SK-N-SH treated with all-trans-retinoic acid at 6 μM for 48 hours (cell line): ENCODE measurements at regions not wholly inside any gene's neighbourhood (a gene's known extent, or its start where the extent isn't known, plus 50 kb on each side); places are given as distances from the start of the nearest gene placed in this dataset.

ENCODE experiments used
- ATAC-seq: fragments of 200-7000 bp; cut with Tn5 transposase; 3 replicates; pipeline ENCODE4 v1.9.1; 2020; ENCODE audit warnings: mild to moderate bottlenecking, moderate library complexity
- ARNTL ChIP-seq: fragments of 450-650 bp; formaldehyde crosslinking; IDR thresholded peaks from 2 replicates; pipeline ENCODE4 v1.5.0; 2020; ENCODE audit warnings: low read depth, mild to moderate bottlenecking, moderate library complexity, borderline replicate concordance
- BACH2 ChIP-seq: fragments of 250-450 bp; sonication (Bioruptor Pico); IDR thresholded peaks from 2 replicates; pipeline ENCODE4 v1.9.0; 2021; ENCODE audit warnings: mild to moderate bottlenecking, borderline replicate concordance
- CREB5 ChIP-seq: fragments of 250-450 bp; sonication (Bioruptor Pico); IDR thresholded peaks from 2 replicates; pipeline ENCODE4 v1.5.1; 2020; ENCODE audit warnings: low read depth, mild to moderate bottlenecking, moderate library complexity
- CSDC2 ChIP-seq: fragments of 250-450 bp; sonication (Bioruptor Pico); IDR thresholded peaks from 2 replicates; pipeline ENCODE4 v1.5.0; 2020; ENCODE audit warnings: mild to moderate bottlenecking, moderate library complexity
- ESRRG ChIP-seq: fragments of 250-450 bp; sonication (Bioruptor Pico); IDR thresholded peaks from 2 replicates; pipeline ENCODE4 v1.6.1; 2021; ENCODE audit warnings: mild to moderate bottlenecking
- OSR1 ChIP-seq: fragments of 250-450 bp; sonication (Bioruptor Pico); IDR thresholded peaks from 2 replicates; pipeline ENCODE4 v1.8.0; 2022; ENCODE audit warnings: moderate library complexity, mild to moderate bottlenecking, inconsistent platforms
- POU6F1 ChIP-seq: fragments of 250-450 bp; sonication (Bioruptor Pico); IDR thresholded peaks from 2 replicates; pipeline ENCODE4 v1.8.0; 2021; ENCODE audit warnings: low read depth, mild to moderate bottlenecking, moderate library complexity, borderline replicate concordance
- PPARA ChIP-seq: fragments of 250-450 bp; sonication (Bioruptor Pico); IDR thresholded peaks from 2 replicates; pipeline ENCODE4 v1.5.0; 2020; ENCODE audit warnings: mild to moderate bottlenecking, borderline replicate concordance
- SNAI2 ChIP-seq: fragments of 250-450 bp; sonication (Bioruptor Pico); IDR thresholded peaks from 2 replicates; pipeline ENCODE4 v1.5.0; 2020; ENCODE audit warnings: mild to moderate bottlenecking, moderate library complexity
- TCF4 ChIP-seq: fragments of 250-450 bp; sonication (Bioruptor Pico); IDR thresholded peaks from 2 replicates; pipeline ENCODE4 v1.8.0; 2021; ENCODE audit warnings: mild to moderate bottlenecking, moderate library complexity, borderline replicate concordance
- TOX ChIP-seq: fragments of 250-450 bp; sonication (Bioruptor Pico); IDR thresholded peaks from 2 replicates; pipeline ENCODE4 v1.8.0; 2021; ENCODE audit warnings: mild to moderate bottlenecking, moderate library complexity, borderline replicate concordance
- ZC3H10 ChIP-seq: fragments of 250-450 bp; sonication (Bioruptor Pico); IDR thresholded peaks from 2 replicates; pipeline ENCODE4 v1.5.1; 2021; ENCODE audit warnings: mild to moderate bottlenecking, moderate library complexity
- ZFP3 ChIP-seq: fragments of 250-450 bp; sonication (Bioruptor Pico); IDR thresholded peaks from 2 replicates; pipeline ENCODE4 v1.5.0; 2020; ENCODE audit warnings: mild to moderate bottlenecking, moderate library complexity
- ZNF565 ChIP-seq: fragments of 450-650 bp; formaldehyde crosslinking; conservative IDR thresholded peaks from 2 replicates; pipeline ENCODE4 v1.5.0; 2020; ENCODE audit warnings: low read depth, mild to moderate bottlenecking, moderate library complexity
- ZNF70 ChIP-seq: fragments of 450-650 bp; formaldehyde crosslinking; IDR thresholded peaks from 2 replicates; pipeline ENCODE4 v1.5.0; 2020; ENCODE audit warnings: mild to moderate bottlenecking, moderate library complexity
- ZNF8 ChIP-seq: fragments of 450-650 bp; formaldehyde crosslinking; IDR thresholded peaks from 2 replicates; pipeline ENCODE4 v1.5.0; 2020; ENCODE audit warnings: mild to moderate bottlenecking, moderate library complexity
- TF ChIP-seq, protein P1 (sequence below): fragments of 250-450 bp; sonication (Bioruptor Pico); IDR thresholded peaks from 2 replicates; pipeline ENCODE4 v1.5.1; 2021; ENCODE audit warnings: mild to moderate bottlenecking, moderate library complexity
- TF ChIP-seq, protein P2 (sequence below): fragments of 250-450 bp; sonication (Bioruptor Pico); IDR thresholded peaks from 2 replicates; pipeline ENCODE4 v1.5.0; 2020; ENCODE audit warnings: mild to moderate bottlenecking, moderate library complexity

DNA sequence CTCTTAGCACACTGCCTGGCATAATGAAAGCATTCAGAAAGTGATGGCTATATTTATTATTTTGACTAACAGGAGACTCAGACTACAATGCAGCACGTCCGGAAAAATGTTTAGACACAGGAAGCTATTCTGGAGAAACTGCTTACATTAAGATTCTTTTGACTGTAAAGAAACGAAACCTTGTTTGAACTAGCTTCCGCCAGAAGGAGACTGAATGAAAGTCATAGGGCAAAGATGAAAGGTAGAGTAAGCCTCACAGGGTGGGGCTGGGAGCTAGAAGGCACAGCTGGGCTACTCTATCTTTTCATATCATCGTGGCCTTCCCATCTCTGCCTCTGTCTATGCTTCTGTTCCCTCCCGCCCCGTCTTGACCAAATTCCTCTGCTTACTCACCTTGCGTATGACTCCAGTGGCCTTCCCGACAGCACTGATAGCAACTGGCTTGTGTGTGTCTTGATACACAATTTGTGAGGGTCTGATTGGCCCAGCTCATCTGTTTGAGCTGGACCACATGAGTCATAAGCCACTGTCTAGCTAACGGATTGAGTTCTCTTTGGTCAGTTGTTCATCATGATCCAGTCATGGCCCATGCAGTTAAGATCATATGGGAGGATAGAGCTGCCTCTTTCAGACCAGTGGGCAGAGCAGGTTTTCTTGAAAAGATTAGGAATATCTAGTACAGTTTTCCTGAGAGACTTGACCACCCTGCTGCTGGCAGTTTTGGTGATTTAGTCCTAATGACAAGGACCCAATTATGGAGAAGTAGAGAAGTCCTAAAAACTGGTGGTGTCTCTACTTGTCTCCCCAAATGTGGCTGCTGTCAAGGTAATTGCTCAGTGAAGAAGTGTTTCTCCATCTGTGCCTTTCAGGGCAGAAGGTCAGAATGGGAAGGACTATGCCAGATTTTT lies 151.5 kb upstream of the SLC38A2 start:
- ATAC-seq = peak; percentile 86
- TF ChIP-seq OSR1 (CRISPR knock-in tag) = no peak
- TF ChIP-seq TOX (CRISPR knock-in tag) = no peak
- no peak; the same call in 1 of the 2 replicates for TF ChIP-seq POU6F1
- TF ChIP-seq, protein P1, sequence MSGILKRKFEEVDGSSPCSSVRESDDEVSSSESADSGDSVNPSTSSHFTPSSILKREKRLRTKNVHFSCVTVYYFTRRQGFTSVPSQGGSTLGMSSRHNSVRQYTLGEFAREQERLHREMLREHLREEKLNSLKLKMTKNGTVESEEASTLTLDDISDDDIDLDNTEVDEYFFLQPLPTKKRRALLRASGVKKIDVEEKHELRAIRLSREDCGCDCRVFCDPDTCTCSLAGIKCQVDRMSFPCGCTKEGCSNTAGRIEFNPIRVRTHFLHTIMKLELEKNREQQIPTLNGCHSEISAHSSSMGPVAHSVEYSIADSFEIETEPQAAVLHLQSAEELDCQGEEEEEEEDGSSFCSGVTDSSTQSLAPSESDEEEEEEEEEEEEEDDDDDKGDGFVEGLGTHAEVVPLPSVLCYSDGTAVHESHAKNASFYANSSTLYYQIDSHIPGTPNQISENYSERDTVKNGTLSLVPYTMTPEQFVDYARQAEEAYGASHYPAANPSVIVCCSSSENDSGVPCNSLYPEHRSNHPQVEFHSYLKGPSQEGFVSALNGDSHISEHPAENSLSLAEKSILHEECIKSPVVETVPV (CRISPR knock-in tag) = no peak
- no peak for TF ChIP-seq PPARA (CRISPR knock-in tag)

DNA sequence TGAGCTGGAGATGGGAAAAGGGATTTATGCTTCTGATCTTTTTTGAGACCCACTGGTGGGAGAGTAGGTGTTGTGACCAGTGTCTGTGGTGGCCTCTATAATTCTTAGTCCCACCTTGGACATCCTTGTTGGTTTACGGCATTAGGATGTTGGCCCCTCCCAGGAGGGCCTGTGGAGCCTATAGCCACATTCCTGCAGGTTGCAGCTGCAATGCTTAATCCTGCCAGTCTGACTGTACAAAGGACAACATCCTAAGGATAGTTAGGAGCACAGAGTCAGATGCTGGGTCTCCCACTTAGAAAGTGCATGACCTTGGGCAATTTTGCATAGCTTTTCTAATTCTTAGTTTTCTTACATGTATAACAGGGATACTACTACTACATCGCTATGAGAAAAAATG lies 150.9 kb upstream of the SLC38A2 start:
- peak; percentile 15 for ATAC-seq

DNA sequence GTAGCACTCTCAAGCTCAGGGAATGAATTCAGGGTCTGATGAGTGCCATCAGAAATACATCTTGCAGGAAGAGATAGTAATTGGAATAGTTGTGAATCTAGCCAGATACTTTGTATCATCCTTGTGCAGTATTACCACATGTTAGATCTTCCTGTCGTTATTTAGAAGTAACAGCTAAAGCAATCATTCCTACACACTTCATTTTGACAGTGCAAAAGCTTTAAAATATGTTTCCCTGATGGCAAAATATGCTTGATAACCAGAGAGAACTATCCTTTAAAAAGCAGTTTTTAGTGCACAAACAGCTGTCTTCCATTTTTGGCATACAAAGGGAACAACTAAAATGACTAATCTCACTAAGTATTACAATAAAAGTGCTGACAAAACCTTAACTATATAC lies 149.5 kb upstream of the SLC38A2 start:
- ATAC-seq = no peak
- TF ChIP-seq BACH2 (CRISPR knock-in tag) = no peak
- no peak for TF ChIP-seq ZNF565 (CRISPR knock-in tag)
- TF ChIP-seq SNAI2 (CRISPR knock-in tag) = no peak
- TF ChIP-seq ZFP3 (CRISPR knock-in tag) = no peak
- TF ChIP-seq, protein P2, sequence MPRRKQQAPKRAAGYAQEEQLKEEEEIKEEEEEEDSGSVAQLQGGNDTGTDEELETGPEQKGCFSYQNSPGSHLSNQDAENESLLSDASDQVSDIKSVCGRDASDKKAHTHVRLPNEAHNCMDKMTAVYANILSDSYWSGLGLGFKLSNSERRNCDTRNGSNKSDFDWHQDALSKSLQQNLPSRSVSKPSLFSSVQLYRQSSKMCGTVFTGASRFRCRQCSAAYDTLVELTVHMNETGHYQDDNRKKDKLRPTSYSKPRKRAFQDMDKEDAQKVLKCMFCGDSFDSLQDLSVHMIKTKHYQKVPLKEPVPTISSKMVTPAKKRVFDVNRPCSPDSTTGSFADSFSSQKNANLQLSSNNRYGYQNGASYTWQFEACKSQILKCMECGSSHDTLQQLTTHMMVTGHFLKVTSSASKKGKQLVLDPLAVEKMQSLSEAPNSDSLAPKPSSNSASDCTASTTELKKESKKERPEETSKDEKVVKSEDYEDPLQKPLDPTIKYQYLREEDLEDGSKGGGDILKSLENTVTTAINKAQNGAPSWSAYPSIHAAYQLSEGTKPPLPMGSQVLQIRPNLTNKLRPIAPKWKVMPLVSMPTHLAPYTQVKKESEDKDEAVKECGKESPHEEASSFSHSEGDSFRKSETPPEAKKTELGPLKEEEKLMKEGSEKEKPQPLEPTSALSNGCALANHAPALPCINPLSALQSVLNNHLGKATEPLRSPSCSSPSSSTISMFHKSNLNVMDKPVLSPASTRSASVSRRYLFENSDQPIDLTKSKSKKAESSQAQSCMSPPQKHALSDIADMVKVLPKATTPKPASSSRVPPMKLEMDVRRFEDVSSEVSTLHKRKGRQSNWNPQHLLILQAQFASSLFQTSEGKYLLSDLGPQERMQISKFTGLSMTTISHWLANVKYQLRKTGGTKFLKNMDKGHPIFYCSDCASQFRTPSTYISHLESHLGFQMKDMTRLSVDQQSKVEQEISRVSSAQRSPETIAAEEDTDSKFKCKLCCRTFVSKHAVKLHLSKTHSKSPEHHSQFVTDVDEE = no peak
- no peak for TF ChIP-seq ZC3H10
- TF ChIP-seq ZNF8 (CRISPR knock-in tag) = no peak
- no peak for TF ChIP-seq CSDC2 (CRISPR knock-in tag)
- no peak for TF ChIP-seq ARNTL
- no peak for TF ChIP-seq POU6F1
- TF ChIP-seq CREB5 = no peak
- TF ChIP-seq TCF4 (CRISPR knock-in tag) = no peak
- no peak for TF ChIP-seq OSR1 (CRISPR knock-in tag)
- no peak for TF ChIP-seq ESRRG (CRISPR knock-in tag)

More for the DNA sequence above, 150.9 kb upstream of the SLC38A2 start:
- no peak for TF ChIP-seq ZFP3 (CRISPR knock-in tag)
- TF ChIP-seq SNAI2 (CRISPR knock-in tag) = no peak
- TF ChIP-seq OSR1 (CRISPR knock-in tag) = no peak
- no peak for TF ChIP-seq TCF4 (CRISPR knock-in tag)
- TF ChIP-seq ZNF565 (CRISPR knock-in tag) = no peak
- no peak for TF ChIP-seq PPARA (CRISPR knock-in tag)
- TF ChIP-seq ESRRG (CRISPR knock-in tag) = no peak
- TF ChIP-seq ZNF70 (CRISPR knock-in tag) = no peak

DNA sequence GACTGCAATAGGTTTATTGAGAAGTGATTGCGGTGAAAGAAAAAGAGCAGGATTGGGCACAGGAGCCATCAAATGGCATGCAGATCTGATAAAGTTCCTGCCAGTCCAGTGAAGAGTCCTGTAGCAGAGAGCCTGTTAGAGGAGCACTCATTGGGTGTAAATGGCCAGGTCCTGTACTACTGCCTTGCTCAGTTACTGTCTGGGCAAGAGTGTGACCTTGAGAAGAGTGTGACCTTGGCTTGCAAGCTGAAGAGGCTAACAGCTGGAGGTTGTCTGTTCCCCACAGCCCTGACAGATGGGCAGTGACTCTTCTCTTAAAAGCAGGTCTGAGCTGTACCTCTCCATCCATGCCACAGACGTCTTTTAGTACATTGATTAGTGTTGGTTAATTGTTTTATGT lies 148.6 kb upstream of the SLC38A2 start:
- ATAC-seq = no peak

More for the DNA sequence above, 148.6 kb upstream of the SLC38A2 start:
- TF ChIP-seq POU6F1 = no peak
- TF ChIP-seq ZNF8 (CRISPR knock-in tag) = no peak
- no peak for TF ChIP-seq BACH2 (CRISPR knock-in tag)
